Activated CD4-positive, alpha-beta memory T cell treated with anti-CD3 and anti-CD28 coated beads, Interleukin-2, amount 10 ng/mL, durations not matched to agents 7 days and 5 days (primary cell): ENCODE measurements at regions not wholly inside any gene's neighbourhood (a gene's known extent, or its start where the extent isn't known, plus 50 kb on each side); places are given as distances from the start of the nearest gene placed in this dataset.

Experiments
- CTCF ChIA-PET: fragments of 350-600 bp; sonication (Branson Sonifier 250); formaldehyde crosslinking; loops from one replicate; lab custom pipeline; 2021; ENCODE audit warnings: antibody characterized with exemption, inconsistent platforms; lab: Charles Lee
- POLR2A ChIA-PET: fragments of 350-600 bp; sonication (Branson Sonifier 250); formaldehyde crosslinking; loops from one replicate; lab custom pipeline; 2021; ENCODE audit warnings: antibody characterized with exemption; lab: Charles Lee
- DNase-seq: peaks from one replicate; pipeline ENCODE4 v3.0.0-alpha.2; 2020
- H3K27ac Mint-ChIP-seq: one replicate; pipeline ENCODE4 v1.8.0; 2021; ENCODE audit warnings: mild to moderate bottlenecking, mixed read lengths
- H3K27me3 Mint-ChIP-seq: one replicate; pipeline ENCODE4 v1.8.0; 2021; ENCODE audit warnings: mixed read lengths
- H3K36me3 Mint-ChIP-seq: one replicate; pipeline ENCODE4 v1.8.0; 2021; ENCODE audit warnings: low read depth, mixed read lengths
- H3K4me1 Mint-ChIP-seq: one replicate; pipeline ENCODE4 v1.8.0; 2021; ENCODE audit warnings: mixed read lengths
- H3K4me3 Mint-ChIP-seq: one replicate; pipeline ENCODE4 v1.8.0; 2021; ENCODE audit warnings: mild to moderate bottlenecking, mixed read lengths
- H3K9me3 Mint-ChIP-seq: one replicate; pipeline ENCODE4 v1.8.0; 2021; ENCODE audit warnings: mixed read lengths

DNA sequence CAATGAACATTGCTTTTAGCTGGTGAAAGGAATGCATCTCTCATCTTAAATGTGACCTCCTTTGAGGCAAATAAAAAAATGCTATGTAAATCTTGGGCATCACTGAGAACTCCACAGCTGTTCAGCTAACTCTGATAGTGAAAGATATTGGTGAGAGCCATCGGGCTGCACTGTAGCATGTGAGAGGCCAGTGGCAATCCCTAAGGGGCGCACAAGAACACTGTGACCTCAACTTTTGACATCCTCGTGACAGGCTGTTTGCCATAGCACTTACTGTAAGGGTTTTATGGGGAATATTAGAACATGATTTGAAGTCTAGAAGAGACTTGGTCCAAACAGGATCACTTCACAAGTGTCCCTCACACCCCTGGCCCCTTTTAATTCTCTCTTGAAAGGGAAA, 697.9 kb downstream of the MCTP2 start:
- Mint-ChIP-seq H3K27me3 (no peaks in the 10 kb centered on the region), H3K4me1 (no peaks in the 10 kb centered on the region), H3K27ac (no peak overlapping the region), H3K4me3 (no peak overlapping the region), H3K9me3 (peaks cover 3% of the 10 kb centered on the region), H3K36me3 (no peaks in the 10 kb centered on the region)
- no peak for DNase-seq
- CTCF ChIA-PET = no interaction called here
- POLR2A ChIA-PET = no interaction called here

DNA sequence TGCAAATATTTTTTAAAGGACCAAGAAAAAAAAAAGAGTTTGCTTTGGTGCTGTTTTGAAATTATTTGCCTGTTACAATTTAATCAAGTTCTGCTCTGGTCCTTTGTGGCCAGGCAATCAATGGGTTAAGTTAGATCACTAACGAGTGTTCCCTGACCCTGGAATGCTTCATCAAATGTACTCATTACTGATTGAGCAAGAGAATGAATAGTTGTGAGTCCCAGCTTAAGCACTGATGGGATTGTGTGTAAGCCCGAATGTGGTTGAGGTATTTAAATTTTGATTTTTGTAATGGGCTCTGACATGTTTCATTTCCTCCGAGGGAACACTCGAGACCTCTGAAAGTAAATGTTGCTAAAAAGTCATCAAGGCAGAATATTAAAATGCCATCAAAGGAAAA, 699.1 kb downstream of the MCTP2 start:
- Mint-ChIP-seq H3K27ac (no peak overlapping the region), H3K4me1 (no peaks in the 10 kb centered on the region), H3K27me3 (no peaks in the 10 kb centered on the region), H3K9me3 (peaks cover 12% of the 10 kb centered on the region), H3K36me3 (no peaks in the 10 kb centered on the region), H3K4me3 (no peak overlapping the region)
- ChIA-PET CTCF (no interaction called here), POLR2A (no interaction called here)
- no peak for DNase-seq

- H3K9me3 Mint-ChIP-seq = peaks cover 12% of the 10 kb centered on the region
Observed at GRCh38 chr15:94930960-94931359, 699.6 kb downstream of the MCTP2 start.

GRCh38 chr15:94934440-94934839, 703.1 kb downstream of the MCTP2 start:
- POLR2A ChIA-PET = no interaction called here
- no peaks in the 10 kb centered on the region for H3K27me3 Mint-ChIP-seq
- no peaks in the 10 kb centered on the region for H3K36me3 Mint-ChIP-seq
- no peak for DNase-seq
- peaks cover 12% of the 10 kb centered on the region for H3K9me3 Mint-ChIP-seq
- no peak overlapping the region for H3K4me3 Mint-ChIP-seq
- no peak overlapping the region for H3K27ac Mint-ChIP-seq
- H3K4me1 Mint-ChIP-seq = no peaks in the 10 kb centered on the region
- CTCF ChIA-PET = no interaction called here

More at GRCh38 chr15:94930960-94931359, 699.6 kb downstream of the MCTP2 start:
- no peak overlapping the region for H3K4me3 Mint-ChIP-seq
- no peaks in the 10 kb centered on the region for H3K27me3 Mint-ChIP-seq
- ChIA-PET POLR2A (no interaction called here), CTCF (no interaction called here)
- DNase-seq = no peak
- no peaks in the 10 kb centered on the region for H3K36me3 Mint-ChIP-seq
- no peak overlapping the region for H3K27ac Mint-ChIP-seq
- no peaks in the 10 kb centered on the region for H3K4me1 Mint-ChIP-seq

GRCh38 chr15:94937242-94937641, 705.9 kb downstream of the MCTP2 start:
- Mint-ChIP-seq H3K4me3 (no peak overlapping the region), H3K27me3 (no peaks in the 10 kb centered on the region), H3K9me3 (peaks cover 10% of the 10 kb centered on the region), H3K4me1 (no peaks in the 10 kb centered on the region), H3K27ac (no peak overlapping the region), H3K36me3 (no peaks in the 10 kb centered on the region)
- POLR2A ChIA-PET = no interaction called here
- CTCF ChIA-PET = no interaction called here
- DNase-seq = no peak

- Mint-ChIP-seq H3K27ac (no peak overlapping the region), H3K4me1 (no peaks in the 10 kb centered on the region), H3K9me3 (no peaks in the 10 kb centered on the region), H3K27me3 (no peaks in the 10 kb centered on the region), H3K36me3 (no peaks in the 10 kb centered on the region), H3K4me3 (no peak overlapping the region)
- DNase-seq = no peak
- POLR2A ChIA-PET = no interaction called here
- CTCF ChIA-PET = no interaction called here
Observed at GRCh38 chr15:94943888-94944287, 712.5 kb downstream of the MCTP2 start.

DNA sequence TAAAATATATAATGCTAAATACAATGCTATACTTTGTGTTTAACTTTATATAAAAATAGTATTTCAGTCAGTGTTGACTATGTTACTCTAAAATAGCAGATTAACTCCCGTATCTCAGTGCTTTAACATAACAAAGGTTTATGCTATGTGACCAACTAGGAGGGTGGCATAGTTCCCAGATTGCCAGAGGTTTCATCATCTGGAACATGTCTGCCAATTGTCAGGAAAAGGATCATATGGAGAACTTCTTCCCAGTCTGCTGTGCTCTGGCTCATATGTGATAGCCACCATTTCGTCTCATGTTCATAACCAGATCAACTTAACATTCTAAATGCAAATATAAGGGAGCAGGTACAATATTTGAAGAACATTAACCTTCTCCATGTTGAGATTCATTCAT, 720.2 kb downstream of the MCTP2 start:
- no peak overlapping the region for H3K27ac Mint-ChIP-seq
- no peaks in the 10 kb centered on the region for H3K4me1 Mint-ChIP-seq
- H3K27me3 Mint-ChIP-seq = no peaks in the 10 kb centered on the region
- DNase-seq = no peak
- CTCF ChIA-PET = no interaction called here
- H3K9me3 Mint-ChIP-seq = peaks cover 8% of the 10 kb centered on the region
- H3K4me3 Mint-ChIP-seq = no peak overlapping the region
- H3K36me3 Mint-ChIP-seq = no peaks in the 10 kb centered on the region
- POLR2A ChIA-PET = no interaction called here

- ChIA-PET CTCF (no interaction called here), POLR2A (no interaction called here)
- no peak for DNase-seq
- Mint-ChIP-seq H3K27ac (no peak overlapping the region), H3K9me3 (peaks cover 3% of the 10 kb centered on the region), H3K4me3 (no peak overlapping the region), H3K4me1 (no peaks in the 10 kb centered on the region), H3K36me3 (no peaks in the 10 kb centered on the region), H3K27me3 (no peaks in the 10 kb centered on the region)
Observed at GRCh38 chr15:94963953-94964352, 732.6 kb downstream of the MCTP2 start.

DNA sequence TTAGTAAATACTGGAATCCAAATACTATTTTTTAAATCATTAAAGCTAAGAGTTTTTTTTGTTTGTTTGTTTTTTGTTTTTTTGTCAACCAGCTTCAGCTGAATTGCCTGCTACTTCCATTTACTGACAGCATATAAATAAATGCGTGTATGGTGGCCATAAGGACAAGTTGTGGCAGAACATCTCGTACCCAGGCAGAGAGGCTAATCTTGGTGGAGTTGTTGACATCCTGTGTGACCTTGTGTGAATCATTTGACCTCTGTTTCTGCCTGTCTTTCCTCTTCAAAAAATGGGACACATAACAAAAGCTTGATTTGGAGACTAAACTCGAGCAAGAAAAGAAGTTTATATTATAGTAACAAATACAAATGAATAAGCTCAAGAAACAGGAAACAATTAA, 734.2 kb downstream of the MCTP2 start:
- no peaks in the 10 kb centered on the region for H3K27me3 Mint-ChIP-seq
- POLR2A ChIA-PET = no interaction called here
- DNase-seq = no peak

DNA sequence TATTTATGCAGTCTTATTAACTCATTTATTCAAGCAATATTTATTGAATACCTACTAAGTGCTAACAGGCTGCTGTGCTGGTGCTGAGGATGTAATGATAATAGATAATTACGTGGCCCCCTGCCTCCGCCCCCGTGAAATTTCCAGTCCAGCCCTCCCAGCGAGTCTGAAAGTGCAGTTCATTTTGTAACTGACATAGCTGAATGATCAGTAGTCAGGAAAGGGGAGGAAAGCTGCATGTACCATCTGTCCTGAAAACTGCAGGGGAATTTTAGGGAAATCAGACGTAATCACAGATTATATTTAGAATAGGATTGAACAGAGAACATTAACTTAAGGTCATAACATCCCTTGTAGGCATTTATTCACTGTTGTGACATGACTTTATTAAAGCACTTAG, 736.8 kb downstream of the MCTP2 start:
- H3K4me3 Mint-ChIP-seq = no peak overlapping the region
- H3K27me3 Mint-ChIP-seq = no peaks in the 10 kb centered on the region
- ChIA-PET POLR2A (no interaction called here), CTCF (no interaction called here)
- H3K4me1 Mint-ChIP-seq = no peaks in the 10 kb centered on the region
- H3K36me3 Mint-ChIP-seq = no peaks in the 10 kb centered on the region
- DNase-seq = no peak
- no peak overlapping the region for H3K27ac Mint-ChIP-seq
- H3K9me3 Mint-ChIP-seq = peaks cover 5% of the 10 kb centered on the region

More for the DNA sequence above, 734.2 kb downstream of the MCTP2 start:
- peaks cover 3% of the 10 kb centered on the region for H3K9me3 Mint-ChIP-seq
- H3K36me3 Mint-ChIP-seq = no peaks in the 10 kb centered on the region
- no peaks in the 10 kb centered on the region for H3K4me1 Mint-ChIP-seq
- no peak overlapping the region for H3K4me3 Mint-ChIP-seq
- CTCF ChIA-PET = no interaction called here
- no peak overlapping the region for H3K27ac Mint-ChIP-seq

GRCh38 chr15:94970096-94970495, 738.7 kb downstream of the MCTP2 start:
- ChIA-PET CTCF (no interaction called here), POLR2A (no interaction called here)
- Mint-ChIP-seq H3K27me3 (no peaks in the 10 kb centered on the region), H3K27ac (no peak overlapping the region), H3K4me3 (no peak overlapping the region), H3K4me1 (no peaks in the 10 kb centered on the region), H3K36me3 (no peaks in the 10 kb centered on the region), H3K9me3 (peaks cover 2% of the 10 kb centered on the region)
- DNase-seq = no peak

DNA sequence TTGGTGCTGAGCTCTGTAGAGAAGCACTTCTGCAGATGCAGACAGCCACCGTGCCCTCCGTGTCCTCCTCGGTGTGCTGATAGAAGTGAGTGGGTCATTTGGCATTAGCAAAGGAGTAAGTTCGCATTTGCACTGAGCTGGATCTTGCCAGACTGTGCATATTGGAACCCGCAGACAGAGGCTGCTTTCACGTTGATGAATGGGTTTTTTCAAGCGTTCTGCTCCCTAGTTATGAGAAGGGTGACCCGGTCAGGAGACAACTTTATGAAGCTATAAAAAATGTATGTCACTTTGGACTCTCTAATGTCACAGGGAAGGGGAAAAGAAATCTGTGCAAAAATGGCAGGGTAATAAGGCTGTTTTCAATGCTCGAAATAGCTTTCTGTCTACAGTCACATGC, 739.4 kb downstream of the MCTP2 start:
- DNase-seq = no peak
- peaks cover 2% of the 10 kb centered on the region for H3K9me3 Mint-ChIP-seq
- H3K27ac Mint-ChIP-seq = no peak overlapping the region
- ChIA-PET POLR2A (no interaction called here), CTCF (no interaction called here)
- no peak overlapping the region for H3K4me3 Mint-ChIP-seq
- no peaks in the 10 kb centered on the region for H3K27me3 Mint-ChIP-seq
- H3K36me3 Mint-ChIP-seq = no peaks in the 10 kb centered on the region
- H3K4me1 Mint-ChIP-seq = no peaks in the 10 kb centered on the region

GRCh38 chr15:94972314-94972713, 741.0 kb downstream of the MCTP2 start:
- Mint-ChIP-seq H3K27ac (no peak overlapping the region), H3K4me3 (no peak overlapping the region), H3K4me1 (no peaks in the 10 kb centered on the region), H3K36me3 (no peaks in the 10 kb centered on the region), H3K9me3 (peaks cover 5% of the 10 kb centered on the region), H3K27me3 (no peaks in the 10 kb centered on the region)
- no peak for DNase-seq
- CTCF ChIA-PET = no interaction called here
- POLR2A ChIA-PET = no interaction called here

GRCh38 chr15:94987085-94987484, 755.7 kb downstream of the MCTP2 start:
- H3K4me3 Mint-ChIP-seq = no peak overlapping the region
- no peaks in the 10 kb centered on the region for H3K4me1 Mint-ChIP-seq
- no peak overlapping the region for H3K27ac Mint-ChIP-seq
- POLR2A ChIA-PET = no interaction called here
- DNase-seq = no peak
- peaks cover 2% of the 10 kb centered on the region for H3K9me3 Mint-ChIP-seq
- no peaks in the 10 kb centered on the region for H3K27me3 Mint-ChIP-seq
- H3K36me3 Mint-ChIP-seq = no peaks in the 10 kb centered on the region
- CTCF ChIA-PET = no interaction called here

GRCh38 chr15:94991718-94992117, 760.4 kb downstream of the MCTP2 start:
- H3K4me1 Mint-ChIP-seq = no peaks in the 10 kb centered on the region
- ChIA-PET POLR2A (no interaction called here), CTCF (no interaction called here)

More at GRCh38 chr15:94991718-94992117, 760.4 kb downstream of the MCTP2 start:
- Mint-ChIP-seq H3K36me3 (no peaks in the 10 kb centered on the region), H3K27ac (no peak overlapping the region), H3K27me3 (no peaks in the 10 kb centered on the region), H3K9me3 (peaks cover 2% of the 10 kb centered on the region), H3K4me3 (no peak overlapping the region)
- no peak for DNase-seq
